GM23338 (cell line): ENCODE measurements at regions not wholly inside any gene's neighbourhood (a gene's known extent, or its start where the extent isn't known, plus 50 kb on each side); places are given as distances from the start of the nearest gene placed in this dataset.

Source experiments
- ATAC-seq: fragments of 200-7000 bp; cut with Tn5 transposase; 3 replicates; pipeline ENCODE4 v1.9.1; 2020
- DNase-seq: peaks from one replicate; pipeline ENCODE4 v3.0.0-alpha.2; 2015; ENCODE audit warnings: low spot score
- H2AFZ ChIP-seq: fragments of 200-600 bp; sonication (generic); 2 replicates; pipeline ENCODE4 v1.8.0; 2016; ENCODE audit warnings: antibody characterized with exemption, mild to moderate bottlenecking, moderate library complexity
- H3F3A ChIP-seq: fragments of 200-600 bp; sonication (generic); replicated peaks from 2 replicates; pipeline ENCODE4 v1.8.0; 2017; ENCODE audit warnings: antibody characterized with exemption, mixed run types, low read depth
- H3K27ac ChIP-seq: fragments of 200-600 bp; sonication (generic); 2 replicates; pipeline ENCODE4 v1.6.1; 2016; ENCODE audit warnings: low read depth
- H3K27me3 ChIP-seq: fragments of 200-600 bp; sonication (generic); 2 replicates; pipeline ENCODE4 v1.8.0; 2016; ENCODE audit warnings: mild to moderate bottlenecking, mixed run types, moderate library complexity; ENCODE audit not compliant: insufficient read depth
- H3K36me3 ChIP-seq: fragments of 200-600 bp; sonication (generic); 2 replicates; pipeline ENCODE4 v1.8.0; 2016; ENCODE audit warnings: mild to moderate bottlenecking; ENCODE audit not compliant: insufficient read depth
- H3K4me1 ChIP-seq: fragments of 200-600 bp; sonication (generic); 2 replicates; pipeline ENCODE4 v1.8.0; 2016; ENCODE audit warnings: mild to moderate bottlenecking, moderate library complexity; ENCODE audit not compliant: insufficient read depth
- H3K4me2 ChIP-seq: fragments of 200-600 bp; sonication (generic); 2 replicates; pipeline ENCODE4 v1.7.1; 2017; ENCODE audit warnings: mixed run types
- H3K4me3 ChIP-seq: fragments of 200-600 bp; sonication (generic); 2 replicates; pipeline ENCODE4 v1.6.1; 2016; ENCODE audit warnings: mixed run types
- H3K79me2 ChIP-seq: fragments of 200-600 bp; sonication (generic); replicated peaks from 2 replicates; pipeline ENCODE4 v1.8.0; 2017; ENCODE audit warnings: mild to moderate bottlenecking; ENCODE audit not compliant: insufficient read depth
- H3K9me2 ChIP-seq: fragments of 200-600 bp; sonication (generic); 2 replicates; pipeline ENCODE4 v1.8.0; 2017; ENCODE audit not compliant: insufficient read depth
- H4K20me1 ChIP-seq: fragments of 200-600 bp; sonication (generic); replicated peaks from 2 replicates; pipeline ENCODE4 v1.8.0; 2017; ENCODE audit warnings: mild to moderate bottlenecking; ENCODE audit not compliant: insufficient read depth
- H3K27ac Mint-ChIP-seq: 2 replicates; pipeline ENCODE4 v1.8.0; 2020; ENCODE audit warnings: inconsistent platforms, mild to moderate bottlenecking, moderate library complexity, mixed read lengths
- H3K27me3 Mint-ChIP-seq: 3 replicates; pipeline ENCODE4 v1.8.0; 2022; ENCODE audit warnings: low read depth, mild to moderate bottlenecking, moderate library complexity, mixed read lengths, inconsistent platforms; ENCODE audit not compliant: insufficient read depth, poor library complexity
- H3K36me3 Mint-ChIP-seq: 3 replicates; pipeline ENCODE4 v1.8.0; 2021; ENCODE audit warnings: low read depth, mild to moderate bottlenecking, inconsistent platforms, moderate library complexity, mixed read lengths
- H3K4me1 Mint-ChIP-seq: 3 replicates; pipeline ENCODE4 v1.8.0; 2020; ENCODE audit warnings: mild to moderate bottlenecking, inconsistent platforms, mixed read lengths
- H3K4me3 Mint-ChIP-seq: 3 replicates; pipeline ENCODE4 v1.8.0; 2021; ENCODE audit warnings: moderate library complexity, mild to moderate bottlenecking, inconsistent platforms, mixed read lengths
- H3K9me3 Mint-ChIP-seq: 3 replicates; pipeline ENCODE4 v1.8.0; 2020; ENCODE audit warnings: moderate library complexity, mild to moderate bottlenecking, inconsistent platforms, mixed read lengths
- CTCF ChIP-seq, 2 experiments: fragments of 200-600 bp in 1 of 2; sonication (generic) in 1 of 2; conservative IDR thresholded peaks; 2 replicates each; pipeline versions ENCODE4 v1.5.1 to v1.6.1; 2016 to 2017; ENCODE audit warnings: antibody characterized with exemption in 2 of 2, low read depth in 2 of 2, mild to moderate bottlenecking in 2 of 2, moderate library complexity in 1 of 2
- ETS1 ChIP-seq: IDR thresholded peaks from 2 replicates; pipeline ENCODE4 v1.6.1; 2016; ENCODE audit warnings: antibody characterized with exemption
- EZH2phosphoT487 ChIP-seq: fragments of 200-600 bp; sonication (generic); IDR thresholded peaks from one replicate; pipeline ENCODE4 v1.8.1; 2018; ENCODE audit warnings: antibody characterized with exemption; ENCODE audit not compliant: unreplicated experiment
- JUNB ChIP-seq: IDR thresholded peaks from one replicate; pipeline ENCODE4 v1.6.1; 2016; ENCODE audit warnings: antibody characterized with exemption; ENCODE audit not compliant: unreplicated experiment
- POLR2AphosphoS5 ChIP-seq: IDR thresholded peaks from 2 replicates; pipeline ENCODE4 v1.6.1; 2016; ENCODE audit warnings: antibody characterized with exemption, low read depth
- STAT1 ChIP-seq: IDR thresholded peaks from one replicate; pipeline ENCODE4 v1.6.1; 2016; ENCODE audit warnings: antibody characterized with exemption; ENCODE audit not compliant: unreplicated experiment
- ZNF114 ChIP-seq: fragments of 250-450 bp; sonication (Bioruptor Pico); IDR thresholded peaks from 2 replicates; pipeline ENCODE4 v1.5.0; 2020; ENCODE audit warnings: mild to moderate bottlenecking, moderate library complexity
- ZNF462 ChIP-seq: fragments of 250-450 bp; sonication (Bioruptor Pico); IDR thresholded peaks from 2 replicates; pipeline ENCODE4 v1.5.0; 2020; ENCODE audit warnings: mild to moderate bottlenecking, moderate library complexity

GRCh38 chr5:166276006-166276405 lies 2015.4 kb upstream of the WWC1 start (continued):
- TF ChIP-seq ZNF462 (CRISPR knock-in tag) (no peak), POLR2AphosphoS5 (no peak), JUNB (no peak), STAT1 (no peak), ZNF114 (CRISPR knock-in tag) (no peak), ETS1 (no peak), CTCF (conservative IDR thresholded peaks at IDR 0.05; ENCODE audit: low read depth in 2 of 2) (no peak)

GRCh38 chr5:166279828-166280227 lies 2011.6 kb upstream of the WWC1 start:
- Histone ChIP-seq H3K27ac (no peak overlapping the region), H3K79me2 (no peaks in the 10 kb centered on the region), H2AFZ (no peak overlapping the region), H4K20me1 (no peaks in the 10 kb centered on the region), H3K27me3 (no peaks in the 10 kb centered on the region), H3K4me1 (no peaks in the 10 kb centered on the region), H3K4me3 (no peak overlapping the region), H3F3A (no peaks in the 10 kb centered on the region), H3K4me2 (no peak overlapping the region), H3K9me2 (no peaks in the 10 kb centered on the region; the same call in 1 of the 2 replicates), H3K36me3 (no peaks in the 10 kb centered on the region)
- ATAC-seq (no peak), DNase-seq (no peak)
- H3K4me1 Mint-ChIP-seq = no peaks in the 10 kb centered on the region
- H3K27me3 Mint-ChIP-seq = no peaks in the 10 kb centered on the region
- H3K36me3 Mint-ChIP-seq = no peaks in the 10 kb centered on the region
- no peak overlapping the region for H3K27ac Mint-ChIP-seq
- H3K4me3 Mint-ChIP-seq = no peak overlapping the region
- peaks cover 2% of the 10 kb centered on the region; the same call in 1 of the 3 replicates for H3K9me3 Mint-ChIP-seq
- TF ChIP-seq EZH2phosphoT487 (no peak), ETS1 (no peak)
